Fibroblast of skin of scalp (primary cell): ENCODE measurements at regions not wholly inside any gene's neighbourhood (a gene's known extent, or its start where the extent isn't known, plus 50 kb on each side); places are given as distances from the start of the nearest gene placed in this dataset.
A peak's percentile ranks its signal among the peaks of the same experiment; 100 is the strongest.
"Not testable (repeated sequence)": the region's sequence is repeated elsewhere in the genome, so short reads cannot be mapped to it uniquely, and the experiment has no call there.

Source experiments
- DNase-seq: peaks from one replicate; pipeline ENCODE4 v3.0.0-alpha.2; 2013

- DNase-seq = no peak
Observed at GRCh38 chr2:144619760-144620159, 99.8 kb upstream of the ZEB2 start.

GRCh38 chr2:144617171-144617570 is 97.3 kb upstream of the ZEB2 start:
- not testable (repeated sequence) for DNase-seq

GRCh38 chr2:144615866-144616565 is 96.1 kb upstream of the ZEB2 start:
- DNase-seq = no peak

- DNase-seq = peak; percentile 90
Observed at GRCh38 chr2:144607891-144608521, 88.1 kb upstream of the ZEB2 start.

- no peak for DNase-seq
Observed at GRCh38 chr2:144607099-144607498, 87.2 kb upstream of the ZEB2 start.

- no peak for DNase-seq
Observed at GRCh38 chr2:144606466-144607095, 86.7 kb upstream of the ZEB2 start.

- DNase-seq = no peak
Observed at GRCh38 chr2:144605231-144605840, 85.4 kb upstream of the ZEB2 start.

GRCh38 chr2:144603334-144603733 is 83.4 kb upstream of the ZEB2 start:
- DNase-seq = no peak

- DNase-seq = no peak
Observed at GRCh38 chr2:144598906-144599305, 79.0 kb upstream of the ZEB2 start.

GRCh38 chr2:144597894-144598593 is 78.1 kb upstream of the ZEB2 start:
- DNase-seq = no peak

GRCh38 chr2:144597388-144597787 is 77.5 kb upstream of the ZEB2 start:
- DNase-seq = no peak

GRCh38 chr2:144596073-144596871 is 76.4 kb upstream of the ZEB2 start:
- peak; percentile 72 for DNase-seq

- DNase-seq = no peak
Observed at GRCh38 chr2:144595686-144596072, 75.8 kb upstream of the ZEB2 start.

- no peak for DNase-seq
Observed at GRCh38 chr2:144595279-144595678, 75.4 kb upstream of the ZEB2 start.

GRCh38 chr2:144593803-144594202 is 73.9 kb upstream of the ZEB2 start:
- no peak for DNase-seq

GRCh38 chr2:144592500-144593256 is 72.8 kb upstream of the ZEB2 start:
- no peak for DNase-seq

GRCh38 chr2:144587306-144587705 is 67.4 kb upstream of the ZEB2 start:
- DNase-seq = no peak

GRCh38 chr2:144586476-144586875 is 66.6 kb upstream of the ZEB2 start:
- no peak for DNase-seq

- DNase-seq = peak; percentile 85
Observed at GRCh38 chr2:144583741-144584453, 64.0 kb upstream of the ZEB2 start.

- no peak for DNase-seq
Observed at GRCh38 chr2:144583381-144583729, 63.4 kb upstream of the ZEB2 start.
